ENCODE measurements at regions not wholly inside any gene's neighbourhood (a gene's known extent, or its start where the extent isn't known, plus 50 kb on each side); places are given as distances from the start of the nearest gene placed in this dataset.
"Not testable (repeated sequence)": the region's sequence is repeated elsewhere in the genome, so short reads cannot be mapped to it uniquely, and the experiment has no call there.

- Histone ChIP-seq H3K9me2 (replicated peaks; ENCODE audit: insufficient read depth, low read length) (no peaks in the 10 kb centered on the region), H3K9me3 (replicated peaks; ENCODE audit: insufficient read depth, low read length) (no peaks in the 10 kb centered on the region), H3K27ac (ENCODE audit: low read length) (no peak overlapping the region), H3K36me3 (replicated peaks; ENCODE audit: insufficient read depth, low read length) (no peaks in the 10 kb centered on the region), H3K27me3 (replicated peaks; ENCODE audit: insufficient read depth, low read length) (no peaks in the 10 kb centered on the region), H2AFZ (ENCODE audit: low read length) (no peak overlapping the region), H3K79me2 (ENCODE audit: low read length) (no peaks in the 10 kb centered on the region), H3K4me1 (ENCODE audit: low read length) (no peaks in the 10 kb centered on the region), H4K20me1 (ENCODE audit: insufficient read depth, low read length) (no peaks in the 10 kb centered on the region), H3K9ac (ENCODE audit: low read length) (no peak overlapping the region), H3K4me2 (ENCODE audit: low read depth, low read length) (no peak overlapping the region), H3F3A (ENCODE audit: insufficient read depth, low read length) (no peaks in the 10 kb centered on the region), H3K4me3 (ENCODE audit: low read length) (no peak overlapping the region)
- TF ChIP-seq, protein P1, sequence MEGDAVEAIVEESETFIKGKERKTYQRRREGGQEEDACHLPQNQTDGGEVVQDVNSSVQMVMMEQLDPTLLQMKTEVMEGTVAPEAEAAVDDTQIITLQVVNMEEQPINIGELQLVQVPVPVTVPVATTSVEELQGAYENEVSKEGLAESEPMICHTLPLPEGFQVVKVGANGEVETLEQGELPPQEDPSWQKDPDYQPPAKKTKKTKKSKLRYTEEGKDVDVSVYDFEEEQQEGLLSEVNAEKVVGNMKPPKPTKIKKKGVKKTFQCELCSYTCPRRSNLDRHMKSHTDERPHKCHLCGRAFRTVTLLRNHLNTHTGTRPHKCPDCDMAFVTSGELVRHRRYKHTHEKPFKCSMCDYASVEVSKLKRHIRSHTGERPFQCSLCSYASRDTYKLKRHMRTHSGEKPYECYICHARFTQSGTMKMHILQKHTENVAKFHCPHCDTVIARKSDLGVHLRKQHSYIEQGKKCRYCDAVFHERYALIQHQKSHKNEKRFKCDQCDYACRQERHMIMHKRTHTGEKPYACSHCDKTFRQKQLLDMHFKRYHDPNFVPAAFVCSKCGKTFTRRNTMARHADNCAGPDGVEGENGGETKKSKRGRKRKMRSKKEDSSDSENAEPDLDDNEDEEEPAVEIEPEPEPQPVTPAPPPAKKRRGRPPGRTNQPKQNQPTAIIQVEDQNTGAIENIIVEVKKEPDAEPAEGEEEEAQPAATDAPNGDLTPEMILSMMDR (IDR thresholded peaks at IDR 0.05; ENCODE audit: low read length) = no peak
- no peak for TF ChIP-seq EZH2 (optimal IDR thresholded peaks at IDR 0.05; ENCODE audit: low read depth, low read length)
- TF ChIP-seq EZH2phosphoT487 (IDR thresholded peaks at IDR 0.05; ENCODE audit: low read length) = no peak
- DNase-seq = no peak
These were observed 372.6 kb downstream of the AEBP2 start for GRCh38 chr12:19811922-19812321.

GRCh38 chr12:19819231-19819630, 379.9 kb downstream of the AEBP2 start:
- Histone ChIP-seq H4K20me1 (ENCODE audit: insufficient read depth, low read length) (no peaks in the 10 kb centered on the region), H3K27ac (ENCODE audit: low read length) (no peak overlapping the region), H3F3A (ENCODE audit: insufficient read depth, low read length) (no peaks in the 10 kb centered on the region), H3K4me2 (ENCODE audit: low read depth, low read length) (no peak overlapping the region), H3K27me3 (replicated peaks; ENCODE audit: insufficient read depth, low read length) (no peaks in the 10 kb centered on the region), H3K9me2 (replicated peaks; ENCODE audit: insufficient read depth, low read length) (no peaks in the 10 kb centered on the region), H3K36me3 (replicated peaks; ENCODE audit: insufficient read depth, low read length) (no peaks in the 10 kb centered on the region), H3K9me3 (replicated peaks; ENCODE audit: insufficient read depth, low read length) (no peaks in the 10 kb centered on the region), H2AFZ (ENCODE audit: low read length) (no peak overlapping the region), H3K79me2 (ENCODE audit: low read length) (no peaks in the 10 kb centered on the region), H3K4me3 (ENCODE audit: low read length) (no peak overlapping the region), H3K4me1 (ENCODE audit: low read length) (no peaks in the 10 kb centered on the region), H3K9ac (ENCODE audit: low read length) (no peak overlapping the region)
- TF ChIP-seq EZH2 (optimal IDR thresholded peaks at IDR 0.05; ENCODE audit: low read depth, low read length) (no peak), EZH2phosphoT487 (IDR thresholded peaks at IDR 0.05; ENCODE audit: low read length) (no peak)
- TF ChIP-seq, protein P1 (IDR thresholded peaks at IDR 0.05; ENCODE audit: low read length) = no peak
- no peak for DNase-seq

DNA sequence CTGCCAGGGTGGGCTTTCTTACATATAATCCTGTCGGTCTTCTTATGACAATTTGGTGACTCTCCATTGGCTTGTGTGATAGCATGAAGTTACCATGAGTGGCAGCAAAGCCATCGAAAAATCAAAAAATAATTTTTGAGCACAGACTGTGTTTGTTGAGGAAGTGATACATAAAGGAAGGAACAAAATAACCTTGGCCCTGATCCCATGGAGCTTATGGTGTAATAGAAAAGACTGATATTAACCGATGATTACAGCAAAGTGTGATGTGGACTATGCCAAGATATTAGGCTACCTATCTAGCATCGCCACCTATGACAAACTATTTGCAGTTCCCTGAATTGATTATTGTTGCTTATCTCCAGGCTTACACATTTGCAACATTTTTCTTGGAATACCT, 383.2 kb downstream of the AEBP2 start:
- no peak overlapping the region for H3K4me2 ChIP-seq (ENCODE audit: low read depth, low read length)
- H3K4me3 ChIP-seq (ENCODE audit: low read length) = no peak overlapping the region
- no peaks in the 10 kb centered on the region for H3K36me3 ChIP-seq (replicated peaks; ENCODE audit: insufficient read depth, low read length)
- H3K79me2 ChIP-seq (ENCODE audit: low read length) = no peaks in the 10 kb centered on the region
- no peak overlapping the region for H3K9ac ChIP-seq (ENCODE audit: low read length)
- DNase-seq = no peak
- H2AFZ ChIP-seq (ENCODE audit: low read length) = no peak overlapping the region
- TF ChIP-seq, protein P1 (IDR thresholded peaks at IDR 0.05; ENCODE audit: low read length) = no peak
- no peak for TF ChIP-seq EZH2 (optimal IDR thresholded peaks at IDR 0.05; ENCODE audit: low read depth, low read length)
- TF ChIP-seq EZH2phosphoT487 (IDR thresholded peaks at IDR 0.05; ENCODE audit: low read length) = no peak
- no peaks in the 10 kb centered on the region for H3F3A ChIP-seq (ENCODE audit: insufficient read depth, low read length)
- no peaks in the 10 kb centered on the region for H4K20me1 ChIP-seq (ENCODE audit: insufficient read depth, low read length)
- H3K9me3 ChIP-seq (replicated peaks; ENCODE audit: insufficient read depth, low read length) = no peaks in the 10 kb centered on the region
- no peak overlapping the region for H3K27ac ChIP-seq (ENCODE audit: low read length)
- no peaks in the 10 kb centered on the region for H3K27me3 ChIP-seq (replicated peaks; ENCODE audit: insufficient read depth, low read length)
- H3K9me2 ChIP-seq (replicated peaks; ENCODE audit: insufficient read depth, low read length) = no peaks in the 10 kb centered on the region
- H3K4me1 ChIP-seq (ENCODE audit: low read length) = no peaks in the 10 kb centered on the region

DNA sequence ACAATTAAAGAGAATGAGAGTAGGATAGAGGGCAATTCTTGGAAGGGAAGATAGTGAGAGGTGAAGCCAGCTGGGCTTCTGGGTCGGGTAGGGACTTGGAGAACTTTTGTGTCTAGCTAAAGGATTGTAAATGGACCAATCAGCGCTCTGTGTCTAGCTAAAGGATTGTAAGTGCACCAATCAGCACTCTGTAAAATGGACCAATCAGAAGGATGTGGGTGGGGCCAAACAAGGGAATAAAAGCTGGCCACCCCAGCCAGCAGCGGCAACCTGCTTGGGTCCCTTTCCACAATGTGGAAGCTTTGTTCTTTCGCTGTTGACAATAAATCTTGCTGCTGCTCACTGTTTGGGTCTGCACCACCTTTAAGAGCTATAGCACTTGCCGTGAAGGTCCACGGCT, 384.0 kb downstream of the AEBP2 start:
- H3F3A ChIP-seq (ENCODE audit: insufficient read depth, low read length); H3K9me2 ChIP-seq (replicated peaks; ENCODE audit: insufficient read depth, low read length); H3K4me2 ChIP-seq (ENCODE audit: low read depth, low read length); H3K4me3 ChIP-seq (ENCODE audit: low read length); H2AFZ ChIP-seq (ENCODE audit: low read length); H3K9ac ChIP-seq (ENCODE audit: low read length); H3K27me3 ChIP-seq (replicated peaks; ENCODE audit: insufficient read depth, low read length); H3K4me1 ChIP-seq (ENCODE audit: low read length); DNase-seq; H3K9me3 ChIP-seq (replicated peaks; ENCODE audit: insufficient read depth, low read length); H3K36me3 ChIP-seq (replicated peaks; ENCODE audit: insufficient read depth, low read length); H3K79me2 ChIP-seq (ENCODE audit: low read length); H3K27ac ChIP-seq (ENCODE audit: low read length); H4K20me1 ChIP-seq (ENCODE audit: insufficient read depth, low read length): not testable (repeated sequence)
